ENCODE measurements at regions not wholly inside any gene's neighbourhood (a gene's known extent, or its start where the extent isn't known, plus 50 kb on each side); places are given as distances from the start of the nearest gene placed in this dataset.

DNA sequence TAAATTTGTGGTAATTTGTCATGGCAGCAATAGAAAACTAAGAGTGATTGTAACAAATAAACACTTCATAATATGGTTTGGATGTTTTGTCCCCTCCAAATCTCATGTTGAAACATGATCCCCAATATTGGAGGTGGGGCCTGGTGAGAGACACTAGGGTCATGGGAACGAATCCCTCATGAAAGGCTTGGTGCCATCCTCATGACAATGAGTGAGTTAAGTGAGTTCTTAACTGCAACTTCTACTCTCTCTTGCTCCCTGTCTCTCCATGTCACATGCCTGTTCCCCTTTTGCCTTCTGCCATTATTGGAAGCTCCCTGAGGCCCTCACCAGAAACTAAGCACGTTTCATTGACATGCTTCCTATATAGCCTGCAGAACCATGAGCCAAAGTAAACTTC, 1233.2 kb downstream of the OLFM4 start:
- TF ChIP-seq, protein P1, sequence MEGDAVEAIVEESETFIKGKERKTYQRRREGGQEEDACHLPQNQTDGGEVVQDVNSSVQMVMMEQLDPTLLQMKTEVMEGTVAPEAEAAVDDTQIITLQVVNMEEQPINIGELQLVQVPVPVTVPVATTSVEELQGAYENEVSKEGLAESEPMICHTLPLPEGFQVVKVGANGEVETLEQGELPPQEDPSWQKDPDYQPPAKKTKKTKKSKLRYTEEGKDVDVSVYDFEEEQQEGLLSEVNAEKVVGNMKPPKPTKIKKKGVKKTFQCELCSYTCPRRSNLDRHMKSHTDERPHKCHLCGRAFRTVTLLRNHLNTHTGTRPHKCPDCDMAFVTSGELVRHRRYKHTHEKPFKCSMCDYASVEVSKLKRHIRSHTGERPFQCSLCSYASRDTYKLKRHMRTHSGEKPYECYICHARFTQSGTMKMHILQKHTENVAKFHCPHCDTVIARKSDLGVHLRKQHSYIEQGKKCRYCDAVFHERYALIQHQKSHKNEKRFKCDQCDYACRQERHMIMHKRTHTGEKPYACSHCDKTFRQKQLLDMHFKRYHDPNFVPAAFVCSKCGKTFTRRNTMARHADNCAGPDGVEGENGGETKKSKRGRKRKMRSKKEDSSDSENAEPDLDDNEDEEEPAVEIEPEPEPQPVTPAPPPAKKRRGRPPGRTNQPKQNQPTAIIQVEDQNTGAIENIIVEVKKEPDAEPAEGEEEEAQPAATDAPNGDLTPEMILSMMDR (IDR thresholded peaks at IDR 0.05 in 8 of 11, conservative IDR thresholded peaks at IDR 0.05 in 3 of 11): no peak
- TF ChIP-seq POLR2AphosphoS5 (IDR thresholded peaks at IDR 0.05) (no peak), POLR2A (IDR thresholded peaks at IDR 0.05) (no peak)

Measured in spleen (tissue), 7 donors.